H1 (cell line): ENCODE measurements at regions not wholly inside any gene's neighbourhood (a gene's known extent, or its start where the extent isn't known, plus 50 kb on each side); places are given as distances from the start of the nearest gene placed in this dataset.

Experiments
- NRF1 ChIP-seq: IDR thresholded peaks from 2 replicates; pipeline ENCODE4 v1.6.1; 2011; ENCODE audit warnings: mild to moderate bottlenecking, low read depth, low read length, improper control_type of control experiment
- RXRA ChIP-seq: IDR thresholded peaks from 2 replicates; pipeline ENCODE4 v1.6.1; 2011; ENCODE audit warnings: low read depth, mild to moderate bottlenecking, low read length, moderate library complexity; ENCODE audit not compliant: insufficient read depth
- TF ChIP-seq, protein P1 (sequence below): IDR thresholded peaks from 2 replicates; pipeline ENCODE4 v1.6.1; 2011; ENCODE audit warnings: low read length, improper control_type of control experiment

DNA sequence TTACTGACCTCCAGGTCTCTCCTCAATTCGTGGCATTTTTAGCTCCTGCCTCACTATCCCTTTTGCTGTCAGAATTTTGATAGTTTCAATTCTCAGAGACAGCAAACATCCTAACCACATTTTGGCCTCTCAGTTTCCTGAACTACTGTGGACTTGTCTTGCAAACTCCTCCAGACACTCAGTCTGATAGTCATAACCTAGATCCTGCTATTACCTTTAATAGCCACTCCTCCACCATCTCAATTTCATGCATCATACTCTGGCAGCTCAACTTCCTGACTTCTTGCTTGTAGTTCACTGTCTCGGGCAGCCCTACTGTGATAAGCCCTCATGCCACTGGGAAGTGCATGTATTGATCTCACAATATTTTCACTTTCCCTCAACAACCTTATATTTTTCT, 481.8 kb upstream of the CDH18 start (continued):
- TF ChIP-seq, protein P1, sequence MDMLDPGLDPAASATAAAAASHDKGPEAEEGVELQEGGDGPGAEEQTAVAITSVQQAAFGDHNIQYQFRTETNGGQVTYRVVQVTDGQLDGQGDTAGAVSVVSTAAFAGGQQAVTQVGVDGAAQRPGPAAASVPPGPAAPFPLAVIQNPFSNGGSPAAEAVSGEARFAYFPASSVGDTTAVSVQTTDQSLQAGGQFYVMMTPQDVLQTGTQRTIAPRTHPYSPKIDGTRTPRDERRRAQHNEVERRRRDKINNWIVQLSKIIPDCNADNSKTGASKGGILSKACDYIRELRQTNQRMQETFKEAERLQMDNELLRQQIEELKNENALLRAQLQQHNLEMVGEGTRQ: no peak
- TF ChIP-seq RXRA: no peak
- TF ChIP-seq NRF1: no peak
- TF ChIP-seq, all 59 proteins: peak for 0
